ENCODE measurements at regions not wholly inside any gene's neighbourhood (a gene's known extent, or its start where the extent isn't known, plus 50 kb on each side); places are given as distances from the start of the nearest gene placed in this dataset.

DNA sequence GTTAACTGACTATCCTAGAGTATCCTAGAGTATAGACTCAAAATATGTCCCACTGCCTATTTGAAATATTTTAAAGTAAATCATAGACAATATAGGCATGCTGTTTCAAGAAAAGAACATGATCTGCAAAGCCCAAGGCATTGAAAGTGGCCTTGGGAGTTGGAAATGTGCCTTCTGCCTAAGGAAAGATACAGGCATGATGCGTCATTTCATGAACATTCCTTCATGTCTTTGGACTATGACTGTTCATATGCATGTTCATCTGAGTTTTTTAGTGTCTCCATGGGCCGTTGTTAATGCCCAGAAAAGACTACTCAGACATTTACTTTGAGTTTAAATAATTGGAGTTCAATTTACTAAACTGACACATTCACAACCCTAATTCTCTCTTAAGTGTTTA lies 69.7 kb upstream of the PRDM11 start:
- Histone ChIP-seq H2AK5ac (ENCODE audit: low read length, severe bottlenecking) (no peak overlapping the region), H3K18ac (ENCODE audit: low read depth in 1 of 2, low read length in 2 of 2) (no peak overlapping the region), H3K27me3 (ENCODE audit: control insufficient read depth in 1 of 2, insufficient read depth in 1 of 2, low read length in 2 of 2) (peaks cover 30 to 51% of the 10 kb centered on the region in 2 experiments), H3K27ac (ENCODE audit: low read length, poor library complexity, severe bottlenecking) (no peak overlapping the region), H2BK15ac (ENCODE audit: low read depth, poor library complexity, severe bottlenecking) (no peak overlapping the region), H3K36me3 (ENCODE audit: control insufficient read depth in 1 of 2, insufficient read depth in 2 of 2, low read depth in 1 of 2, low read length in 2 of 2) (no peaks in the 10 kb centered on the region), H3K4ac (ENCODE audit: low read depth in 1 of 2, low read length in 2 of 2) (no peak overlapping the region), H2BK12ac (ENCODE audit: low read length in 2 of 2) (no peak overlapping the region), H3K4me3 (ENCODE audit: insufficient read depth in 1 of 2, low read depth in 1 of 2, low read length in 2 of 2) (no peak overlapping the region), H3K4me1 (ENCODE audit: control insufficient read depth, insufficient read depth, low read depth, low read length) (peaks cover 5% of the 10 kb centered on the region), H3K9ac (ENCODE audit: low read length) (no peak overlapping the region), H2BK120ac (ENCODE audit: low read depth, low read length) (no peak overlapping the region), H4K91ac (ENCODE audit: low read length) (no peak overlapping the region), H3K9me3 (ENCODE audit: control insufficient read depth, low read length) (no peaks in the 10 kb centered on the region), H3K23ac (ENCODE audit: low read length in 2 of 2) (no peak overlapping the region), H3K4me2 (ENCODE audit: low read length, poor library complexity, severe bottlenecking) (no peak overlapping the region), H2AFZ (ENCODE audit: low read depth, low read length) (no peak overlapping the region), H3K79me1 (replicated peaks; ENCODE audit: low read length, poor library complexity, severe bottlenecking) (no peaks in the 10 kb centered on the region), H3K14ac (ENCODE audit: low read length in 2 of 2) (no peak overlapping the region), H4K8ac (ENCODE audit: low read length) (no peak overlapping the region), H2BK5ac (ENCODE audit: low read depth, low read length, poor library complexity, severe bottlenecking) (no peak overlapping the region)
- no peak for DNase-seq
- WGBS, result no CpG with 5 or more reads among the region's 2 CpGs

DNA sequence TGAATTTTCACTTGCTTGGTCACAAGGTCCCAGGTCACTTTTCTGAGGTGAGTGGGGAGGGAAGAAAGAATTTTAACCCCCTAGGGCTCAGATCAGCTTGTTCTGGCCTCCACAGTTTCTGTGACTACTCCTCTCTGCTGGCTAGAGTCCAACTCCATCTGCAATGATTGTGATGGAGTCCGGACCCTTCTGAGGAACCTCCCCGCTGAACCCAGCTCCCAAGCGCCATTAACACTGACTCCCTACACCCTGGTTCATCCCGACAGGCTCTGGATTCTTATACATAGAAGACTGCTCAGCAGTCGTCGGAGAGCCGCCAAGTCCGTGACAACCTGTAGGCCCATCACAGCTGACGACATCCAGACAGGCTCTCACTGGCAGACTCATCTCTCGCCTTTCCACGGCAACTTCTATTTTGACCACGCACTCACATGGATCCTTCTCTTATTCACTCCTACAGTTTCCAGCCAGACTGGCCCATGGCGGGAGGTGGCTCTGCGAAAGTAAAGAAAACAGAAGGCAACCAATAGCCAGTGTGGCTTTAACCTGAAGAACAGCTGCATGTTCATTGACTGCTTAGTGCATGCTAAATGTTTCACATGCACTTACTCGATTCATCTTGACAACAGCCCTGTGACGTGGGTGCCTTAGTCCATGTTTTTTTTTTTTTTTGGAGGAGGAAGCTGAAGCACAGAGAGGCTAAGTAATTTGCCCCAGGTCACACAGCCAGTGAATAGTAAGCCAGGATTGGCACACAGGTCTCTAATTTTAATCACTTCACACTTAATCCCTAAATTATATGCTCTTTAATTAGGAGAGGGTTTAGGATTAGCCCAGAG lies 68.0 kb upstream of the PRDM11 start:
- Histone ChIP-seq H3K27me3 (ENCODE audit: control insufficient read depth in 1 of 2, insufficient read depth in 1 of 2, low read length in 2 of 2) (peaks cover 19 to 48% of the 10 kb centered on the region in 2 experiments), H3K27ac (ENCODE audit: low read length, poor library complexity, severe bottlenecking) (no peak overlapping the region), H2AFZ (ENCODE audit: low read depth, low read length) (no peak overlapping the region), H3K4me1 (ENCODE audit: control insufficient read depth, insufficient read depth, low read depth, low read length) (peaks cover 6% of the 10 kb centered on the region), H3K23ac (ENCODE audit: low read length in 2 of 2) (no peak overlapping the region), H4K8ac (ENCODE audit: low read length) (no peak overlapping the region), H3K9me3 (ENCODE audit: control insufficient read depth, low read length) (no peaks in the 10 kb centered on the region), H3K9ac (ENCODE audit: low read length) (no peak overlapping the region), H3K4ac (ENCODE audit: low read depth in 1 of 2, low read length in 2 of 2) (peak overlapping the region in 1 of 2 experiments; percentile 97), H3K36me3 (ENCODE audit: control insufficient read depth in 1 of 2, insufficient read depth in 2 of 2, low read depth in 1 of 2, low read length in 2 of 2) (no peaks in the 10 kb centered on the region), H2AK5ac (ENCODE audit: low read length, severe bottlenecking) (no peak overlapping the region), H3K14ac (ENCODE audit: low read length in 2 of 2) (no peak overlapping the region), H2BK15ac (ENCODE audit: low read depth, poor library complexity, severe bottlenecking) (no peak overlapping the region), H2BK120ac (ENCODE audit: low read depth, low read length) (peak overlapping the region; percentile 61), H3K4me3 (ENCODE audit: insufficient read depth in 1 of 2, low read depth in 1 of 2, low read length in 2 of 2) (no peak overlapping the region), H4K91ac (ENCODE audit: low read length) (no peak overlapping the region), H2BK12ac (ENCODE audit: low read length in 2 of 2) (peak overlapping the region; percentile 71 to 83), H3K18ac (ENCODE audit: low read depth in 1 of 2, low read length in 2 of 2) (peak overlapping the region; percentile 37 to 42), H3K4me2 (ENCODE audit: low read length, poor library complexity, severe bottlenecking) (no peak overlapping the region), H3K79me1 (replicated peaks; ENCODE audit: low read length, poor library complexity, severe bottlenecking) (no peaks in the 10 kb centered on the region), H2BK5ac (ENCODE audit: low read depth, low read length, poor library complexity, severe bottlenecking) (no peak overlapping the region)
- WGBS, result 38% methylated on average over 16 of the region's 16 CpGs
- peak; percentile 91 for DNase-seq

DNA sequence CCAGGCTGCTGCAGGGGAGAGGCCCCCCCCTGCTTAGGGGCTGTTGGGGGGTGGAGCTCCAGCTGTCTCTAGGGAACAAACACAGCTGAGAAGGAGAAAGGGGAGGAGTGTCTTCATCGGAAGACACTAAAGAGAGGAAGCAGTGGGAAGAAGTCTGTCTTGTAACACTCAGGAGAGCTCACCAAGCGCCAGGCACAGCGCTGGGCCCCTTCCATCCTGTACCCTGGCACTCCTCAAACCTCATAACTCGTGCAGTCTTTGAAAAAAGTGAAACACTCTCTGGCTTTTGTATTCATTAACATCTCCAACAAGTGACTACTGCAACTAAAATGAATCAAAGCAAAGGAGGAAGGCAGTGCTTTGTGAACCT lies 67.4 kb upstream of the PRDM11 start:
- Histone ChIP-seq H3K4me2 (ENCODE audit: low read length, poor library complexity, severe bottlenecking) (no peak overlapping the region), H2AK5ac (ENCODE audit: low read length, severe bottlenecking) (no peak overlapping the region), H3K9me3 (ENCODE audit: control insufficient read depth, low read length) (no peaks in the 10 kb centered on the region), H3K4ac (ENCODE audit: low read depth in 1 of 2, low read length in 2 of 2) (peak overlapping the region; percentile 92 to 97), H2AFZ (ENCODE audit: low read depth, low read length) (peak overlapping the region; percentile 46), H2BK15ac (ENCODE audit: low read depth, poor library complexity, severe bottlenecking) (peak overlapping the region; percentile 53), H2BK12ac (ENCODE audit: low read length in 2 of 2) (peak overlapping the region; percentile 86 to 99), H3K18ac (ENCODE audit: low read depth in 1 of 2, low read length in 2 of 2) (peak overlapping the region; percentile 93 to 97), H3K79me1 (replicated peaks; ENCODE audit: low read length, poor library complexity, severe bottlenecking) (no peaks in the 10 kb centered on the region), H3K27ac (ENCODE audit: low read length, poor library complexity, severe bottlenecking) (no peak overlapping the region), H3K36me3 (ENCODE audit: control insufficient read depth in 1 of 2, insufficient read depth in 2 of 2, low read depth in 1 of 2, low read length in 2 of 2) (no peaks in the 10 kb centered on the region), H3K23ac (ENCODE audit: low read length in 2 of 2) (no peak overlapping the region), H3K14ac (ENCODE audit: low read length in 2 of 2) (no peak overlapping the region), H3K4me1 (ENCODE audit: control insufficient read depth, insufficient read depth, low read depth, low read length) (peaks cover 6% of the 10 kb centered on the region), H3K4me3 (ENCODE audit: insufficient read depth in 1 of 2, low read depth in 1 of 2, low read length in 2 of 2) (no peak overlapping the region), H4K8ac (ENCODE audit: low read length) (peak overlapping the region; percentile 93), H2BK5ac (ENCODE audit: low read depth, low read length, poor library complexity, severe bottlenecking) (no peak overlapping the region), H3K9ac (ENCODE audit: low read length) (no peak overlapping the region), H4K91ac (ENCODE audit: low read length) (peak overlapping the region; percentile 96), H3K27me3 (ENCODE audit: control insufficient read depth in 1 of 2, insufficient read depth in 1 of 2, low read length in 2 of 2) (peaks cover 16 to 47% of the 10 kb centered on the region in 2 experiments), H2BK120ac (ENCODE audit: low read depth, low read length) (peak overlapping the region; percentile 71)
- WGBS, result 39% methylated on average over 3 of the region's 4 CpGs
- peak; percentile 72 for DNase-seq

DNA sequence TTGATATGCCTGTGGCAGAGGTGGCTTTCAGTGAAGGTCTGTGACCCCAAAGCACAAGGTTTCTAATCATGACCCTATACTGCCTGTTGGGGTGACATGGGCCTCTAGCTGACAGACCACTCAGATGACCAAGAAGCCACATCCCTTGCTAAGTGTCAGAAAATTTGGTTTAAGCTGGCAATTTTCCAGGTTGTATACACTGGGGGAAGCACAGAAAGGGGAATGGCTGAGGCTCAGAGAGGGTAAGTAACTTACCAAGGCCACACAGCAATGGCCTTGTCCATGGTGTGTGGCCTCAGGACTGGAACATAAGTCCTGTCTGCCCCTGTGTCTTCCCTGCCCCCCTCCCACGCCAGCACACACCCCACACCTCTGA lies 66.9 kb upstream of the PRDM11 start:
- H3K4me2 ChIP-seq (ENCODE audit: low read length, poor library complexity, severe bottlenecking), result no peak overlapping the region
- no peak for DNase-seq
- peak overlapping the region in 1 of 2 experiments; percentile 94 for H3K14ac ChIP-seq (ENCODE audit: low read length in 2 of 2)
- H2AK5ac ChIP-seq (ENCODE audit: low read length, severe bottlenecking), result no peak overlapping the region
- no peak overlapping the region for H3K9ac ChIP-seq (ENCODE audit: low read length)
- peak overlapping the region; percentile 96 for H4K91ac ChIP-seq (ENCODE audit: low read length)
- H2BK12ac ChIP-seq (ENCODE audit: low read length in 2 of 2), result peak overlapping the region; percentile 86 to 99
- peak overlapping the region; percentile 93 for H4K8ac ChIP-seq (ENCODE audit: low read length)
- peak overlapping the region; percentile 71 for H2BK120ac ChIP-seq (ENCODE audit: low read depth, low read length)
- peak overlapping the region; percentile 92 to 97 for H3K4ac ChIP-seq (ENCODE audit: low read depth in 1 of 2, low read length in 2 of 2)
- H3K27me3 ChIP-seq (ENCODE audit: control insufficient read depth in 1 of 2, insufficient read depth in 1 of 2, low read length in 2 of 2), result peaks cover 11 to 43% of the 10 kb centered on the region in 2 experiments
- H3K36me3 ChIP-seq (ENCODE audit: control insufficient read depth in 1 of 2, insufficient read depth in 2 of 2, low read depth in 1 of 2, low read length in 2 of 2), result no peaks in the 10 kb centered on the region
- H2BK15ac ChIP-seq (ENCODE audit: low read depth, poor library complexity, severe bottlenecking), result peak overlapping the region; percentile 53
- H3K27ac ChIP-seq (ENCODE audit: low read length, poor library complexity, severe bottlenecking), result no peak overlapping the region
- H3K79me1 ChIP-seq (replicated peaks; ENCODE audit: low read length, poor library complexity, severe bottlenecking), result no peaks in the 10 kb centered on the region
- no peak overlapping the region for H2BK5ac ChIP-seq (ENCODE audit: low read depth, low read length, poor library complexity, severe bottlenecking)
- H3K4me1 ChIP-seq (ENCODE audit: control insufficient read depth, insufficient read depth, low read depth, low read length), result peaks cover 6% of the 10 kb centered on the region
- no peaks in the 10 kb centered on the region for H3K9me3 ChIP-seq (ENCODE audit: control insufficient read depth, low read length)
- H3K23ac ChIP-seq (ENCODE audit: low read length in 2 of 2), result no peak overlapping the region
- H3K18ac ChIP-seq (ENCODE audit: low read depth in 1 of 2, low read length in 2 of 2), result peak overlapping the region; percentile 93 to 97
- no peak overlapping the region for H2AFZ ChIP-seq (ENCODE audit: low read depth, low read length)
- no peak overlapping the region for H3K4me3 ChIP-seq (ENCODE audit: insufficient read depth in 1 of 2, low read depth in 1 of 2, low read length in 2 of 2)
- WGBS, result 85% methylated on average over 1 of the region's 1 CpG

All from mesenchymal stem cell (in vitro differentiated cells and primary cell).